Mucosa of gallbladder (tissue), 1 donor: ENCODE measurements at regions not wholly inside any gene's neighbourhood (a gene's known extent, or its start where the extent isn't known, plus 50 kb on each side); places are given as distances from the start of the nearest gene placed in this dataset.
"Not testable (repeated sequence)": the region's sequence is repeated elsewhere in the genome, so short reads cannot be mapped to it uniquely, and the experiment has no call there.

ENCODE experiments used
- DNase-seq: peaks from one replicate; pipeline ENCODE4 v3.0.0-alpha.2; 2020; ENCODE audit warnings: low spot score
- donor health status: DM: no; HTN: no; CAD: no.

GRCh38 chr2:65574993-65575392, 142.6 kb upstream of the SPRED2 start:
- no peak for DNase-seq

- DNase-seq = not testable (repeated sequence)
These were observed 136.4 kb upstream of the SPRED2 start for GRCh38 chr2:65568656-65569440.

- DNase-seq = no peak
These were observed 134.2 kb upstream of the SPRED2 start for GRCh38 chr2:65566617-65567016.

- DNase-seq = no peak
These were observed 133.3 kb upstream of the SPRED2 start for GRCh38 chr2:65565681-65566080.

- no peak for DNase-seq
These were observed 131.9 kb upstream of the SPRED2 start for GRCh38 chr2:65564299-65564698.

GRCh38 chr2:65562890-65563289, 130.5 kb upstream of the SPRED2 start:
- no peak for DNase-seq

GRCh38 chr2:65558743-65559142, 126.3 kb upstream of the SPRED2 start:
- DNase-seq = no peak

- DNase-seq = no peak
These were observed 125.5 kb upstream of the SPRED2 start for GRCh38 chr2:65557616-65558573.

GRCh38 chr2:65554765-65555591, 122.6 kb upstream of the SPRED2 start:
- DNase-seq = no peak

- DNase-seq = no peak
These were observed 121.2 kb upstream of the SPRED2 start for GRCh38 chr2:65553504-65554074.

GRCh38 chr2:65551528-65551927, 119.1 kb upstream of the SPRED2 start:
- DNase-seq = no peak

- DNase-seq = no peak
These were observed 117.8 kb upstream of the SPRED2 start for GRCh38 chr2:65550246-65550645.

- no peak for DNase-seq
These were observed 117.2 kb upstream of the SPRED2 start for GRCh38 chr2:65549631-65550030.

- no peak for DNase-seq
These were observed 116.8 kb upstream of the SPRED2 start for GRCh38 chr2:65549257-65549627.

- DNase-seq = no peak
These were observed 116.3 kb upstream of the SPRED2 start for GRCh38 chr2:65548576-65549256.

- no peak for DNase-seq
These were observed 115.7 kb upstream of the SPRED2 start for GRCh38 chr2:65548064-65548463.

- DNase-seq = no peak
These were observed 113.7 kb upstream of the SPRED2 start for GRCh38 chr2:65545837-65546805.

- DNase-seq = no peak
These were observed 109.4 kb upstream of the SPRED2 start for GRCh38 chr2:65541773-65542172.

GRCh38 chr2:65539633-65540032, 107.2 kb upstream of the SPRED2 start:
- DNase-seq = no peak
